B cell (primary cell): ENCODE measurements at regions not wholly inside any gene's neighbourhood (a gene's known extent, or its start where the extent isn't known, plus 50 kb on each side); places are given as distances from the start of the nearest gene placed in this dataset.

Source experiments
- ATAC-seq: fragments of 200-7000 bp; cut with Tn5 transposase; one replicate; pipeline ENCODE4 v1.10.0; 2021; ENCODE audit warnings: low read depth, mild to moderate bottlenecking, moderate number of reproducible peaks, moderate library complexity
- CTCF ChIA-PET: fragments of 350-600 bp; sonication (Branson Sonifier 250); formaldehyde crosslinking; loops from one replicate; lab custom pipeline; 2021; ENCODE audit warnings: antibody characterized with exemption, inconsistent platforms; lab: Charles Lee
- POLR2A ChIA-PET: fragments of 350-600 bp; sonication (Branson Sonifier 250); formaldehyde crosslinking; loops from one replicate; lab custom pipeline; 2021; ENCODE audit warnings: antibody characterized with exemption; lab: Charles Lee
- DNase-seq: peaks from one replicate; pipeline ENCODE4 v3.0.0; 2013
- H2AFZ ChIP-seq: 2 replicates; pipeline ENCODE4 v1.6.1; 2012; ENCODE audit warnings: mild to moderate bottlenecking, low read depth, low read length; ENCODE audit not compliant: insufficient read depth, poor library complexity, severe bottlenecking
- H3K27ac ChIP-seq, 2 donors: 1 replicate in 1 of 2; 2 replicates in 1 of 2; pipeline ENCODE4 v1.5.1; 2012 to 2013; ENCODE audit warnings: low read length in 2 of 2, mild to moderate bottlenecking in 2 of 2, moderate library complexity in 1 of 2
- H3K27me3 ChIP-seq, 4 experiments: fragments of 200-600 bp in 1 of 4; sonication (generic) in 1 of 4; replicated peaks in 1 of 4; 1 replicate in 2 of 4; 2 replicates in 2 of 4; pipeline versions ENCODE4 v1.6.1 to v1.7.0; 2013 to 2016; ENCODE audit warnings: low read length in 3 of 4, mild to moderate bottlenecking in 2 of 4, mixed read lengths in 1 of 4, moderate library complexity in 1 of 4; ENCODE audit not compliant: insufficient read depth in 4 of 4, control insufficient read depth in 3 of 4; ENCODE audit errors: control extremely low read depth in 1 of 4
- H3K36me3 ChIP-seq, 2 experiments: replicated peaks in 1 of 2; 1 replicate in 1 of 2; 2 replicates in 1 of 2; pipeline versions ENCODE4 v1.6.1 to v1.7.1; 2013; ENCODE audit warnings: low read length in 1 of 2; ENCODE audit not compliant: insufficient read depth in 2 of 2, control insufficient read depth in 1 of 2; ENCODE audit errors: control extremely low read depth in 1 of 2, extremely low read depth in 1 of 2
- H3K4me1 ChIP-seq, 2 donors: fragments of 200-600 bp in 1 of 2; sonication (generic) in 1 of 2; 1 replicate in 1 of 2; 2 replicates in 1 of 2; pipeline versions ENCODE4 v1.5.1 to v1.6.1; 2013 to 2017; ENCODE audit warnings: low read length in 2 of 2; ENCODE audit not compliant: control insufficient read depth in 2 of 2, insufficient read depth in 2 of 2
- H3K4me2 ChIP-seq: replicated peaks from 2 replicates; pipeline ENCODE3; 2012; ENCODE audit warnings: mild to moderate bottlenecking, low read depth, low read length; ENCODE audit not compliant: poor library complexity, severe bottlenecking
- H3K4me3 ChIP-seq, 5 experiments: fragments of 200-600 bp in 1 of 5; sonication (generic) in 1 of 5; 1 replicate in 3 of 5; 2 replicates in 2 of 5; pipeline versions ENCODE4 v1.5.1 to v1.7.0; 2011 to 2016; ENCODE audit warnings: low read length in 4 of 5, mild to moderate bottlenecking in 4 of 5, low read depth in 2 of 5, control low read depth in 1 of 5, moderate library complexity in 1 of 5; ENCODE audit not compliant: insufficient read depth in 1 of 5; ENCODE audit errors: control extremely low read depth in 1 of 5, extremely low read depth in 1 of 5
- H3K79me2 ChIP-seq: fragments of 200-600 bp; sonication (generic); one replicate; pipeline ENCODE4 v1.6.0; 2016; ENCODE audit warnings: low read length; ENCODE audit not compliant: control insufficient read depth, insufficient read depth
- H3K9ac ChIP-seq: fragments of 200-600 bp; sonication (generic); 2 replicates; pipeline ENCODE4 v1.6.1; 2017; ENCODE audit warnings: mild to moderate bottlenecking, low read length, moderate library complexity
- H3K9me3 ChIP-seq, 3 donors: one replicate each; pipeline versions ENCODE4 v1.6.1 to v1.7.1; 2013; ENCODE audit warnings: low read length in 2 of 3; ENCODE audit not compliant: control insufficient read depth in 2 of 3, insufficient read depth in 1 of 3; ENCODE audit errors: control extremely low read depth in 1 of 3
- H4K20me1 ChIP-seq: 2 replicates; pipeline ENCODE4 v1.6.0; 2012; ENCODE audit warnings: mild to moderate bottlenecking, low read length; ENCODE audit not compliant: insufficient read depth, control insufficient read depth, poor library complexity, severe bottlenecking
- H3K27ac Mint-ChIP-seq: one replicate; pipeline ENCODE4 v1.8.0; 2021; ENCODE audit warnings: mixed read lengths
- H3K27me3 Mint-ChIP-seq: one replicate; pipeline ENCODE4 v1.8.0; 2021; ENCODE audit warnings: mixed read lengths
- H3K4me1 Mint-ChIP-seq: one replicate; pipeline ENCODE4 v1.8.0; 2021; ENCODE audit warnings: mixed read lengths
- H3K4me3 Mint-ChIP-seq: one replicate; pipeline ENCODE4 v1.8.0; 2021; ENCODE audit warnings: mixed read lengths
- H3K9me3 Mint-ChIP-seq: one replicate; pipeline ENCODE4 v1.8.0; 2022; ENCODE audit warnings: mixed read lengths; ENCODE audit not compliant: insufficient read depth
- EZH2 ChIP-seq: IDR thresholded peaks from 2 replicates; pipeline ENCODE4 v1.6.1; 2012; ENCODE audit warnings: borderline replicate concordance, low read depth, mild to moderate bottlenecking, moderate library complexity, low read length; ENCODE audit not compliant: insufficient read depth, poor library complexity, severe bottlenecking
- WGBS: methylation state at CpG from one replicate; pipeline ENCODE4 v1.1.5; 2013; ENCODE audit warnings: missing lambda C conversion rate; ENCODE audit not compliant: insufficient coverage; 5-methylcytosine and 5-hydroxymethylcytosine counted together
- intact Hi-C: fragments of 100-400 bp; cut with micrococcal nuclease; formaldehyde crosslinking; loops from one replicate; pipeline ENCODE4 v1.10.0; 2022
- TF ChIP-seq, protein P1 (sequence below): fragments of 200-600 bp; IDR thresholded peaks from one replicate; pipeline ENCODE4 v1.8.0; 2022; ENCODE audit warnings: antibody characterized with exemption, mild to moderate bottlenecking

DNA sequence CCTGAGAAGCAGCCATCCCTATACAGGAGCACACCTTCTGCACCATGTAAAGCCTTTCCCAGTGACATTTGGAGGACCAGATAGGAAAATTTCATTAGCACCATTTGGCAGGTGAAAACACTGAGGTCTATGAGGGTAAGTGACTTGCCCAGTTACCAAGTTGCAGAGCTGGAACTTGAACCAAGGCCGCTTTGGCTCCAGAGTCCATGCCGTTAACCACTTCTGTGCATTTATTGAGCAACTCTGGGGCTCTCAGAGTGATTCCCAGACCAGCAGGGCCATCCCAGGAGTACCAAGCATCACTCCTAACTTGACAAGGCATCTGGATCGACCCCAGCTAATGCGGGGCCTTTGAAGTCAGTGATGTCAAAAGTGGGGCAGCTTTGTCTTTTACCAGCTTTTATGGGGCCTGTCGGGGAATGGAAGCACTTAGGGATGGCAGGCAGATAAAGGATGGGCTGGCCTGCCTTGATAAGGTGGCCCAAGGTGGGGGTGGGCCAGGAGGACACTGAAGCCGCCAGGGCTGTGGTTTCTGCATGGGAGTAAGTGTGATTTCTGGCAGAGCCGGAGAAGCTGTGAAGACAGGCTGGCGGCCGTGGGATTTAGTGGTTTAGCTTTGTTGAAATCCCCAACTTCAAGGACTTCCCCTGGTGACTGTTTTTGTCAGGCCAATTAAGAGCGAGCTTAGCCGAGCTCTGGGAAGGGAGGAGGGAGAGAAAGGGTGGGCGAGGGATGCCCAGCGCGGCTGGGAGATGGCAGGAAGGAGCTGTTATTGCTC is 127.3 kb downstream of the MACROH2A1 start:
- Histone ChIP-seq H3K27ac (no peak overlapping the region), H3K4me3 (no peak overlapping the region), H3K27me3 (no peaks in the 10 kb centered on the region), H3K4me2 (no peak overlapping the region), H2AFZ (no peak overlapping the region), H3K79me2 (no peaks in the 10 kb centered on the region), H3K9ac (no peak overlapping the region), H3K36me3 (no peaks in the 10 kb centered on the region), H3K9me3 (peaks cover 0 to 4% (median 0%) of the 10 kb centered on the region in 3 donors), H4K20me1 (no peaks in the 10 kb centered on the region), H3K4me1 (no peaks in the 10 kb centered on the region)
- H3K9me3 Mint-ChIP-seq: no peaks in the 10 kb centered on the region
- ChIA-PET CTCF (no interaction called here), POLR2A (no interaction called here)
- no peak for DNase-seq
- no peak for ATAC-seq
- peaks cover 12% of the 10 kb centered on the region for H3K27me3 Mint-ChIP-seq
- H3K27ac Mint-ChIP-seq: no peak overlapping the region
- WGBS: 39% methylated on average over 14 of the region's 14 CpGs
- no peak overlapping the region for H3K4me3 Mint-ChIP-seq
- no peaks in the 10 kb centered on the region for H3K4me1 Mint-ChIP-seq
- TF ChIP-seq EZH2: no peak
- TF ChIP-seq, protein P1, sequence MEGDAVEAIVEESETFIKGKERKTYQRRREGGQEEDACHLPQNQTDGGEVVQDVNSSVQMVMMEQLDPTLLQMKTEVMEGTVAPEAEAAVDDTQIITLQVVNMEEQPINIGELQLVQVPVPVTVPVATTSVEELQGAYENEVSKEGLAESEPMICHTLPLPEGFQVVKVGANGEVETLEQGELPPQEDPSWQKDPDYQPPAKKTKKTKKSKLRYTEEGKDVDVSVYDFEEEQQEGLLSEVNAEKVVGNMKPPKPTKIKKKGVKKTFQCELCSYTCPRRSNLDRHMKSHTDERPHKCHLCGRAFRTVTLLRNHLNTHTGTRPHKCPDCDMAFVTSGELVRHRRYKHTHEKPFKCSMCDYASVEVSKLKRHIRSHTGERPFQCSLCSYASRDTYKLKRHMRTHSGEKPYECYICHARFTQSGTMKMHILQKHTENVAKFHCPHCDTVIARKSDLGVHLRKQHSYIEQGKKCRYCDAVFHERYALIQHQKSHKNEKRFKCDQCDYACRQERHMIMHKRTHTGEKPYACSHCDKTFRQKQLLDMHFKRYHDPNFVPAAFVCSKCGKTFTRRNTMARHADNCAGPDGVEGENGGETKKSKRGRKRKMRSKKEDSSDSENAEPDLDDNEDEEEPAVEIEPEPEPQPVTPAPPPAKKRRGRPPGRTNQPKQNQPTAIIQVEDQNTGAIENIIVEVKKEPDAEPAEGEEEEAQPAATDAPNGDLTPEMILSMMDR: no peak
- intact Hi-C loops: no loop called here

DNA sequence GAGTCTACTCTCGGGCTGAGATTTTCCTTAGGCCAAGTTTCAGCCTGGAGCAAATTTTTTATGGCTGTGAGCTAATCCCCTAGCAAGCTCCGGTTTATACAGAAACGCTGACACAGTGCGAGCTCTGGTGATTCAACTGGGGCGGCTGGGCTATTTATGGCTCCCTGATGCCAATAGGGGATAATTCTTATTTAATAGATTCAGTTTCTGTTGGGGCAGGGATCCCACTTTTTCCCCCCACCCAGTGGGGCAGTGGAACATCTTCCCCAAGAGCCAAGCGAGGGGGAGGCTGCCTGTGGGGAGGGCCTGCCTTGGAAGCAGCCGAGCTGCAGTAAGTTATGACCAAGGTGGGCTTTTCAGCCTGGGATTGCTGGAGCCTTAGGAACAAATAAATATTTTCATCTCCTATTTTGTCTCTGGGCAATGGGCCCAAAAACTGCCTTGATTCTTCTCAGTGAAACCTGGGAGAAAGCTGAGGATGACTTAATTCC is 129.1 kb downstream of the MACROH2A1 start:
- DNase-seq: no peak
- H3K9me3 ChIP-seq: peaks cover 0 to 4% (median 0%) of the 10 kb centered on the region in 3 donors
- H3K4me1 ChIP-seq: no peaks in the 10 kb centered on the region
- H3K27ac ChIP-seq: no peak overlapping the region
- H3K4me3 Mint-ChIP-seq: no peak overlapping the region
- 89% methylated on average over 1 of the region's 7 CpGs for WGBS
- no peak overlapping the region for H3K4me3 ChIP-seq
- peaks cover 0 to 3% (median 0%) of the 10 kb centered on the region in 4 experiments for H3K27me3 ChIP-seq
- TF ChIP-seq, protein P1: no peak
- no peak for TF ChIP-seq EZH2
- H3K79me2 ChIP-seq: no peaks in the 10 kb centered on the region
- ChIA-PET POLR2A (no interaction called here), CTCF (no interaction called here)
- no peak overlapping the region for H3K4me2 ChIP-seq
- H3K9ac ChIP-seq: no peak overlapping the region
- H3K27ac Mint-ChIP-seq: no peak overlapping the region
- H3K4me1 Mint-ChIP-seq: no peaks in the 10 kb centered on the region
- H2AFZ ChIP-seq: no peak overlapping the region
- H3K27me3 Mint-ChIP-seq: peaks cover 23% of the 10 kb centered on the region
- ATAC-seq: no peak
- no peaks in the 10 kb centered on the region for H3K9me3 Mint-ChIP-seq
- no peaks in the 10 kb centered on the region for H4K20me1 ChIP-seq
- intact Hi-C loops: no loop called here
- no peaks in the 10 kb centered on the region for H3K36me3 ChIP-seq
